T-cell (primary cell): ENCODE measurements at regions not wholly inside any gene's neighbourhood (a gene's known extent, or its start where the extent isn't known, plus 50 kb on each side); places are given as distances from the start of the nearest gene placed in this dataset.
"Not testable (repeated sequence)": the region's sequence is repeated elsewhere in the genome, so short reads cannot be mapped to it uniquely, and the experiment has no call there.

Experiments
- ATAC-seq, 4 experiments: fragments of 200-7000 bp in 3 of 4; fragments of 150-1000 bp in 1 of 4; cut with Tn5 transposase; replicated peaks in 1 of 4; 1 replicate in 3 of 4; 2 replicates in 1 of 4; pipeline ENCODE4 v1.10.0; 2021; ENCODE audit warnings: moderate library complexity in 3 of 4, mild to moderate bottlenecking in 2 of 4, moderate number of reproducible peaks in 1 of 4
- CTCF ChIA-PET, 2 donors: fragments of 300-600 bp; sonication (Branson Sonifier 250); formaldehyde crosslinking; loops; one replicate each; lab custom pipeline; 2022; ENCODE audit warnings: antibody characterized with exemption in 2 of 2; lab: Charles Lee
- POLR2A ChIA-PET, 2 donors: fragments of 300-600 bp; sonication (Branson Sonifier 250); formaldehyde crosslinking; loops; one replicate each; lab custom pipeline; 2022; ENCODE audit warnings: antibody characterized with exemption in 2 of 2; lab: Charles Lee
- DNase-seq, 35 experiments: peaks; one replicate each; pipeline versions ENCODE4 v3.0.0 to v3.0.0-alpha.2; 2013 to 2023
- H3K27ac ChIP-seq: one replicate; pipeline ENCODE4 v1.5.1; 2013; ENCODE audit warnings: low read length
- H3K27me3 ChIP-seq, 2 experiments: replicated peaks in 1 of 2; 1 replicate in 1 of 2; 2 replicates in 1 of 2; pipeline versions ENCODE4 v1.6.1 to v1.7.0; 2013; ENCODE audit warnings: low read length in 1 of 2, mixed read lengths in 1 of 2; ENCODE audit not compliant: control insufficient read depth in 2 of 2, insufficient read depth in 2 of 2; ENCODE audit errors: extremely low read depth in 1 of 2
- H3K36me3 ChIP-seq, 2 donors: 1 replicate in 1 of 2; 2 replicates in 1 of 2; pipeline versions ENCODE4 v1.6.1 to v1.7.0; 2013; ENCODE audit warnings: low read length in 1 of 2; ENCODE audit not compliant: control insufficient read depth in 2 of 2, insufficient read depth in 1 of 2; ENCODE audit errors: extremely low read depth in 1 of 2
- H3K4me1 ChIP-seq, 2 experiments: 1 replicate in 1 of 2; 2 replicates in 1 of 2; pipeline versions ENCODE4 v1.6.1 to v1.7.0; 2013; ENCODE audit warnings: low read length in 2 of 2, mixed read lengths in 1 of 2; ENCODE audit not compliant: insufficient read depth in 2 of 2, control insufficient read depth in 1 of 2; ENCODE audit errors: extremely low read depth in 1 of 2
- H3K4me3 ChIP-seq, 2 donors: 1 replicate in 1 of 2; 2 replicates in 1 of 2; pipeline versions ENCODE4 v1.5.1 to v1.7.0; 2013; ENCODE audit warnings: mild to moderate bottlenecking in 2 of 2, low read length in 1 of 2, moderate library complexity in 1 of 2; ENCODE audit not compliant: control insufficient read depth in 1 of 2; ENCODE audit errors: extremely low read depth in 1 of 2
- H3K9me3 ChIP-seq: 2 replicates; pipeline ENCODE4 v1.7.0; 2013
- H3K27ac Mint-ChIP-seq, 2 donors: one replicate each; pipeline ENCODE4 v1.8.0; 2020 to 2021; ENCODE audit warnings: mild to moderate bottlenecking in 2 of 2, mixed read lengths in 2 of 2
- H3K27me3 Mint-ChIP-seq, 2 donors: one replicate each; pipeline ENCODE4 v1.8.0; 2021 to 2022; ENCODE audit warnings: mixed read lengths in 2 of 2
- H3K36me3 Mint-ChIP-seq: one replicate; pipeline ENCODE4 v1.8.0; 2021; ENCODE audit warnings: mixed read lengths
- H3K4me1 Mint-ChIP-seq, 3 donors: one replicate each; pipeline ENCODE4 v1.8.0; 2020 to 2022; ENCODE audit warnings: mixed read lengths in 3 of 3, mild to moderate bottlenecking in 1 of 3
- H3K4me3 Mint-ChIP-seq, 3 donors: one replicate each; pipeline ENCODE4 v1.8.0; 2020 to 2022; ENCODE audit warnings: mild to moderate bottlenecking in 3 of 3, mixed read lengths in 3 of 3, moderate library complexity in 3 of 3
- H3K9me3 Mint-ChIP-seq, 3 donors: one replicate each; pipeline ENCODE4 v1.8.0; 2020 to 2022; ENCODE audit warnings: mixed read lengths in 3 of 3
- WGBS: methylation state at CpG from one replicate; pipeline ENCODE4 v1.1.5; 2013; ENCODE audit warnings: missing lambda C conversion rate; ENCODE audit not compliant: insufficient coverage; 5-methylcytosine and 5-hydroxymethylcytosine counted together

- H3K27ac Mint-ChIP-seq = no peak overlapping the region
Observed at GRCh38 chr12:54723379-54724256, 75.5 kb upstream of the DCD start.

DNA sequence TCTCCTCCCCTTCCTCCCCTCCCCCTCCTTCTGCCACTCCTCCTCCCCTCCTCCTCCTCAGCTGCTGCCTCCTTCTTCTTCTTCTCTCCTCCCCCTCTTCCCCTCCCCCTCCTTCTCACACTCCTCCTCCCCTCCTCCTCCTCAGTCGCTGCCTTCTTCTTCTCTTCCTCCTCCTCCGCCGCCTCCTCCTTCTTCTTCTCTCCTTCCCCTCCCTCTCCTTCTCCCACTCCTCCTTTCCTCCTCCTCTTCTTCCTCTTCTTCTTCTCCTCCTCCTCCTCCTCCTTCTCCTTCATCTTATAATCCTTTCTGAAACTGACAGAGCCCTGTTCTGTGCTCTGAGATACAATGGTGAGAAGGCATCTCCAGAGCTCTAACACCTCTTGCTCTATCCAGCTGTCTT, 73.1 kb upstream of the DCD start:
- POLR2A ChIA-PET = no interaction called here
- no peak overlapping the region for H3K4me3 ChIP-seq
- DNase-seq (no peak), ATAC-seq (no peak)
- Mint-ChIP-seq H3K9me3 (no peaks in the 10 kb centered on the region), H3K27me3 (peaks cover 4 to 16% of the 10 kb centered on the region in 2 donors), H3K4me3 (no peak overlapping the region), H3K27ac (no peak overlapping the region), H3K36me3 (no peaks in the 10 kb centered on the region), H3K4me1 (peaks cover 11 to 12% (median 12%) of the 10 kb centered on the region in 3 donors)
- H3K27me3 ChIP-seq = peaks cover 0 to 3% of the 10 kb centered on the region in 2 experiments
- WGBS = 17% methylated on average over 1 of the region's 3 CpGs
- no peaks in the 10 kb centered on the region for H3K4me1 ChIP-seq
- no peaks in the 10 kb centered on the region for H3K36me3 ChIP-seq
- no peaks in the 10 kb centered on the region for H3K9me3 ChIP-seq
- no peak overlapping the region for H3K27ac ChIP-seq
- CTCF ChIA-PET = interaction anchor here in 1 of 2 donors (1.0 kb wide), 1 partner anchor 14 kb away, joined by 3 read pairs; no protein-coding TSS in a partner anchor

More at GRCh38 chr12:54723379-54724256, 75.5 kb upstream of the DCD start:
- H3K27me3 Mint-ChIP-seq = peaks cover 0 to 8% of the 10 kb centered on the region in 2 donors
- peak in 17 of 35 experiments; percentile 4 to 73 (median 20) for DNase-seq
- Histone ChIP-seq H3K9me3 (no peaks in the 10 kb centered on the region), H3K4me1 (no peaks in the 10 kb centered on the region), H3K36me3 (no peaks in the 10 kb centered on the region), H3K27me3 (no peaks in the 10 kb centered on the region), H3K4me3 (no peak overlapping the region), H3K27ac (no peak overlapping the region)
- no peak overlapping the region for H3K4me3 Mint-ChIP-seq
- POLR2A ChIA-PET = no interaction called here
- H3K36me3 Mint-ChIP-seq = no peaks in the 10 kb centered on the region
- ATAC-seq = peak in 3 of 4 experiments; percentile 43 to 53 (median 51)
- WGBS = 76% methylated on average over 3 of the region's 5 CpGs
- CTCF ChIA-PET = interaction anchor here (0.6 to 1.8 kb wide), 10 partner anchors 9 to 456 kb away, joined by 3 to 5 read pairs (median 4); no protein-coding TSS in a partner anchor
- peaks cover 12 to 17% (median 14%) of the 10 kb centered on the region in 3 donors for H3K4me1 Mint-ChIP-seq
- H3K9me3 Mint-ChIP-seq = no peaks in the 10 kb centered on the region

DNA sequence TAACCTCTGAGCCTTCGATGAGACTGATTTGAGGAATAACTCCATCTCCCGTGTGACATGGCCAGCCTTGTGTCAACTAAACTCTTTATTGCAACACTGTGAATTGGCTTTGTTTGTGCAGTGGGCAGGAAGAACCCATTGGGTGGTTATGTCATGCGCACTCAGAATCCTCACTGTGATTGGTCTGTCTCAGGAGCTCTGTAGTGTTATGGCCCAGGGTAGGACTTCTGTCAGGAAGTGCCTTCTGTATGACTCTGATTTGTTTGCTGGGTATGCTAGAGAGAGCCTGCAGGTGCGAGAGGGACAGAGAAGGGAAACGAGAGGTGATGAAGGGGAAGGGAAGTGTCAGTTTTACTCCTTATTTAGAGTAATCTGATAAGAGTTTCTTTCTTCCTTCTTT, 71.5 kb upstream of the DCD start:
- Histone ChIP-seq H3K4me1 (no peaks in the 10 kb centered on the region), H3K4me3 (no peak overlapping the region), H3K9me3 (no peaks in the 10 kb centered on the region), H3K27ac (no peak overlapping the region), H3K36me3 (no peaks in the 10 kb centered on the region), H3K27me3 (peaks cover 0 to 7% of the 10 kb centered on the region in 2 experiments)
- DNase-seq (no peak), ATAC-seq (no peak)
- Mint-ChIP-seq H3K4me3 (no peak overlapping the region), H3K9me3 (no peaks in the 10 kb centered on the region), H3K27ac (no peak overlapping the region), H3K4me1 (peaks cover 6 to 7% (median 7%) of the 10 kb centered on the region in 3 donors), H3K36me3 (no peaks in the 10 kb centered on the region), H3K27me3 (peaks cover 7 to 20% of the 10 kb centered on the region in 2 donors)
- POLR2A ChIA-PET = no interaction called here
- WGBS = 82% methylated on average over 2 of the region's 5 CpGs
- CTCF ChIA-PET = no interaction called here

- CTCF ChIA-PET = no interaction called here
- H3K27me3 Mint-ChIP-seq = peaks cover 18 to 31% of the 10 kb centered on the region in 2 donors
Observed at GRCh38 chr12:54716261-54716660, 68.1 kb upstream of the DCD start.

DNA sequence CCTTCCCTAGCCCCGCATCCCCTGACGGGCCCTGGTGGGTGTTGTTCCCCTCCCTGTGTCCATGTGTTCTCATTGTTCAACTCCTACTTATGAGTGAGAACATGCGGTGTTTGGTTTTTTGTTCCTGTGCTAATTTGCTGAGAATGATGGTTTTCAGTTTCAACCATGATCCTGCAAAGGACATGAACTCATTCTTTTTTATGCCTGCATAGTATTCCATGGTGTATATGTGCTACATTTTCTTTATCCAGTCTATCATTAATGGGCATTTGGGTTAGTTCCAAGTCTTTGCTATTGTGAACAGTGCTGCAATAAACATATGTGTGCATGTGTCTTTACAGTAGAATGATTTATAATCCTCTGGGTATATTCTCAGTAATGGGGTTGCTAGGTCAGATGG, 65.7 kb upstream of the DCD start:
- DNase-seq, H3K9me3 Mint-ChIP-seq, ATAC-seq, H3K36me3 ChIP-seq, H3K36me3 Mint-ChIP-seq, H3K4me3 Mint-ChIP-seq, H3K4me1 Mint-ChIP-seq, H3K9me3 ChIP-seq, H3K4me1 ChIP-seq, H3K4me3 ChIP-seq, H3K27me3 ChIP-seq, H3K27ac ChIP-seq, POLR2A ChIA-PET, H3K27ac Mint-ChIP-seq: not testable (repeated sequence)
- CTCF ChIA-PET = interaction anchor here (0.7 to 1.6 kb wide), 4 partner anchors 10 to 358 kb away, joined by 3 to 4 read pairs (median 3); no protein-coding TSS in a partner anchor
- H3K27me3 Mint-ChIP-seq = peaks cover 18 to 23% of the 10 kb centered on the region in 2 donors
- no CpG with 5 or more reads among the region's 3 CpGs for WGBS

More at GRCh38 chr12:54716261-54716660, 68.1 kb upstream of the DCD start:
- Mint-ChIP-seq H3K9me3 (no peaks in the 10 kb centered on the region), H3K4me3 (no peak overlapping the region), H3K27ac (no peak overlapping the region), H3K36me3 (no peaks in the 10 kb centered on the region), H3K4me1 (peaks cover 0 to 2% (median 0%) of the 10 kb centered on the region in 3 donors)
- 63% methylated on average over 1 of the region's 2 CpGs for whole genome bisulfite sequencing
- Histone ChIP-seq H3K9me3 (no peaks in the 10 kb centered on the region), H3K27ac (no peak overlapping the region), H3K4me1 (no peaks in the 10 kb centered on the region), H3K36me3 (no peaks in the 10 kb centered on the region), H3K4me3 (no peak overlapping the region), H3K27me3 (peaks cover 0 to 7% of the 10 kb centered on the region in 2 experiments)
- ATAC-seq (no peak), DNase-seq (no peak)
- POLR2A ChIA-PET = no interaction called here

DNA sequence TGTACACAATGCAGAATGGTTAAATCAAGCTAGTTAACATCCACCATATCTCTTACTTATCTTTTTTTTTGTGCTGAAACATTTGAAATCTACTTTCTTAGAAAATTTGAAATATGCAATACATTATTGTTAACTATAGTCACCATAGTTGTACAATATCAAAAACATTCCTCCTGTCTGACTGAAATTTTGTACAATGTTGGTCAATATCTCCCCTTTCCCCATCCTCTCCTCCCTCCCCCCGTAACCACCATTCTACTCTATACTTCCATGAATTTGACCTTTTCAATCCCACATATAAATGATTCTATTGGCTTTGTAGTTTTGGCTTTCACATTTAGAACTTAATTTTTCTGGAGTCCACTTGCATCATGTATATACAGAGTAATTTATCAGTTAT, 63.5 kb upstream of the DCD start:
- Histone ChIP-seq H3K36me3 (no peaks in the 10 kb centered on the region), H3K27me3 (peaks cover 0 to 9% of the 10 kb centered on the region in 2 experiments), H3K4me3 (no peak overlapping the region), H3K9me3 (no peaks in the 10 kb centered on the region), H3K4me1 (no peaks in the 10 kb centered on the region), H3K27ac (no peak overlapping the region)
- Mint-ChIP-seq H3K27me3 (peaks cover 14 to 20% of the 10 kb centered on the region in 2 donors), H3K9me3 (no peaks in the 10 kb centered on the region), H3K27ac (no peak overlapping the region), H3K36me3 (no peaks in the 10 kb centered on the region), H3K4me3 (no peak overlapping the region), H3K4me1 (peaks cover 0 to 2% (median 0%) of the 10 kb centered on the region in 3 donors)
- ATAC-seq (no peak), DNase-seq (no peak)
- ChIA-PET CTCF (interaction anchor here in 1 of 2 donors (0.7 kb wide), 1 partner anchor 161 kb away, joined by 5 read pairs; no protein-coding TSS in a partner anchor), POLR2A (no interaction called here)
- WGBS = no CpG with 5 or more reads among the region's 1 CpG
